ENCODE measurements at regions not wholly inside any gene's neighbourhood (a gene's known extent, or its start where the extent isn't known, plus 50 kb on each side); places are given as distances from the start of the nearest gene placed in this dataset.
A peak's percentile ranks its signal among the peaks of the same experiment; 100 is the strongest.

- Mint-ChIP-seq H3K27ac (no peak overlapping the region), H3K4me1 (ENCODE audit: low read depth in 2 of 2) (peaks cover 0 to 6% of the 10 kb centered on the region in 2 donors)
Observed at GRCh38 chr10:124292911-124293615, 125.7 kb downstream of the OAT start.

DNA sequence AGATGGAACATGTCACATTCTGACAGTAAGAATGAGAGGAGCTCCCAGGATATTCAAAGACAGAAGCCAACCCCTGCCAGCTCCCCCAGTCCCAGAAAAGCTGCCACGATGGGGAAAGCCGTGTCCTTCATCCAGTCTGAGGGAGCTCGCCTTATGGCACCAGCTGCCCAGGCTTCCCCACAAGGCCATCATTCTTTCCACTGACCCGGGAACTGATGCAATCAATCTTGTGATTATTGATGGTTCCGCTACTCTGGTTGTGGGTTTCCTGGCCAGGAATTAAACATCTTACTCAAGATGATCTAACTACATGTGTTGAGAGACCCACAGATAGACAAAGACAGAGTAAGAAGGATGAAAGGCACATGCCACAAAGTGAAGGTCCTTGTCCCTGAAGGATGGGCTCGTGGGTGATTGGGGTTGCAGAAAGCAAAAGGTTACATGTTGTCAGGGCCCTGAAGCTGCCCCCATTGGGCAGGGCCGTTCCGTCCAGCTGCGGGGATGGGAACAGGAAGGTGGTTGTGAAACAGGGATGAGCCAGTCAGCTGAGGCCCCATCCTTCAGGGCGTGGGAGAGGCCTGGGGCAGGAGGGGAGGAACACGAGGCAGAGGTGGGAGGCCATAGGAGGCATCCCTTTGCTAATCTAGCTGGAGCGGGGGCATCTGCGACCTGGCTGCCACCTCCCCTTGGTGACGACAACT is 127.6 kb downstream of the OAT start:
- no peak overlapping the region for H3K27ac Mint-ChIP-seq
- ATAC-seq (no peak), DNase-seq (ENCODE audit: low spot score) (peak; percentile 54)
- H3K4me1 Mint-ChIP-seq (ENCODE audit: low read depth in 2 of 2), result peaks cover 0 to 6% of the 10 kb centered on the region in 2 donors
- no peaks in the 10 kb centered on the region for H3K36me3 Mint-ChIP-seq
- H3K27me3 Mint-ChIP-seq, result no peaks in the 10 kb centered on the region
- no peak overlapping the region for H3K4me3 Mint-ChIP-seq
- no peaks in the 10 kb centered on the region for H3K9me3 Mint-ChIP-seq

More at GRCh38 chr10:124292911-124293615, 125.7 kb downstream of the OAT start:
- ATAC-seq (no peak), DNase-seq (ENCODE audit: low spot score) (peak; percentile 8)
- no peak overlapping the region for H3K4me3 Mint-ChIP-seq
- H3K36me3 Mint-ChIP-seq, result no peaks in the 10 kb centered on the region
- no peaks in the 10 kb centered on the region for H3K9me3 Mint-ChIP-seq
- no peaks in the 10 kb centered on the region for H3K27me3 Mint-ChIP-seq

DNA sequence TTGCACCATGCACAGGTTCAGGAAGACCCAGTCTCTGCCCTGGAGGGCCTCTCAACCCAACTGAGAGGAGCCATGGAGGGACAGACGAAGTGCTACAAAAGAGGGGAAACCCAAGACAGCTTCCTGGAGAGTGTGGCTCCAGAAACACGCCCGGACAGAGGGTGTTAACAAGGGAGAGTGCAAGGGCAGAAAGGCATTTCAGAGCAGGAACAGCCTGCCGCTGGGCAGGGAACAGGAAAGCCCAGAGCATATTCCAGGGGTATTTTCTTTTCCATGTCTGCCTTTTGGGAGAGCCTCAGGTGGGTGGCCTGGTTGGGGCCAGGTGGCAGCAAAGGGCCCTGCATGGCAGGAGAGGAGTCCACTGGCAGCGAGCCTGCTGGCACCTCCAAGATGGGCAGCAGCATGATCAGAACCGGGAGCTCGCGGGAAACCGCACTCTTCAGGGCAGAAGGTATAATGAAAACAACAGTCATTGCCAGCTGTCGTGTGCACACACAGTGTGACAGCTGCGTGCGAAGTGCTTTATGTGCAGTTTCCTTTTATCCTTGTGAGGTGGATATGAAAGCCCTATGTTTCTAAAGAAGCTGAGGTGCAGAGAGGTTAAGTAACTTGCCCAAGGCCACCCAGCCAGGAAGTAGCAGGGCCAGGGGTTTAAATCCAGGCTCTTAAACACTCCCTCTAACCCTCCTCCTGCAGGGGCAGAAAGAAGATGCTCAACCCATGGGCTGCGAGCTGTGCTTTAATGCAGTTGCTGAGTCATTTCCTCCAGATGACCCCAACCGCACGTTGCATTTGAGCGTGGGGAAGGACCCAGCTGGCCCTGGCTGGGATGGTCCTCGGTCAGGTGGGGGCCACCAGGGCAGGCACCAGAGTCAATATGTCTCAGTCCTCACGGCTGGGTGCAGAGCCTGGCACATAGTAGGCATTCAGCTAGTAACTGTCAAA is 128.6 kb downstream of the OAT start:
- Mint-ChIP-seq H3K4me3 (no peak overlapping the region), H3K36me3 (no peaks in the 10 kb centered on the region), H3K9me3 (no peaks in the 10 kb centered on the region), H3K27ac (no peak overlapping the region), H3K27me3 (no peaks in the 10 kb centered on the region), H3K4me1 (ENCODE audit: low read depth in 2 of 2) (peaks cover 0 to 6% of the 10 kb centered on the region in 2 donors)
- peak; percentile 53 to 55 for ATAC-seq
- peak; percentile 59 for DNase-seq (ENCODE audit: low spot score)

GRCh38 chr10:124288928-124289850 is 129.5 kb downstream of the OAT start:
- peaks cover 0 to 6% of the 10 kb centered on the region in 2 donors for H3K4me1 Mint-ChIP-seq (ENCODE audit: low read depth in 2 of 2)
- H3K4me3 Mint-ChIP-seq, result no peak overlapping the region
- no peaks in the 10 kb centered on the region for H3K9me3 Mint-ChIP-seq
- no peak for ATAC-seq
- no peak for DNase-seq (ENCODE audit: low spot score)
- no peaks in the 10 kb centered on the region for H3K27me3 Mint-ChIP-seq
- H3K27ac Mint-ChIP-seq, result no peak overlapping the region
- no peaks in the 10 kb centered on the region for H3K36me3 Mint-ChIP-seq

DNA sequence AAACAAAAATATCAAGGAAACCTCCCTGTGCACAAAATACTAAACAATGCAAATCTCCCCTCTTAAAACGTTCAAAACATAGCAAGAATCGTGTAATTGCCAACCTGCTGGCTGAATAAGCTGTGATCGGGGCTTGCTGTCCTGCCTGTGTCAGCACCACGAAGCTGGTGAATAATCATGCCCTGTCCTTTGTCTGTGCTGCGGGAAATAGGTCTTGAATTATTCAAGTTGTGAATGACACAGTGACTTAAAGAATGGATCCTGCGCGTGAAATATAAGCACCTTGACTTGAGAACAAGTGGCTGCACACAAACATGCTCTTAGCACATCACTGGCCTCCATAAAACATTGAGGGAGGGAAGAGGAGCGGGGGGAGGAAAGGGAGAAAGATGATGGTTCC is 130.2 kb downstream of the OAT start:
- Mint-ChIP-seq H3K27ac (no peak overlapping the region), H3K36me3 (no peaks in the 10 kb centered on the region), H3K27me3 (no peaks in the 10 kb centered on the region), H3K4me3 (no peak overlapping the region), H3K4me1 (ENCODE audit: low read depth in 2 of 2) (peaks cover 0 to 6% of the 10 kb centered on the region in 2 donors), H3K9me3 (no peaks in the 10 kb centered on the region)
- ATAC-seq, result no peak
- no peak for DNase-seq (ENCODE audit: low spot score)

DNA sequence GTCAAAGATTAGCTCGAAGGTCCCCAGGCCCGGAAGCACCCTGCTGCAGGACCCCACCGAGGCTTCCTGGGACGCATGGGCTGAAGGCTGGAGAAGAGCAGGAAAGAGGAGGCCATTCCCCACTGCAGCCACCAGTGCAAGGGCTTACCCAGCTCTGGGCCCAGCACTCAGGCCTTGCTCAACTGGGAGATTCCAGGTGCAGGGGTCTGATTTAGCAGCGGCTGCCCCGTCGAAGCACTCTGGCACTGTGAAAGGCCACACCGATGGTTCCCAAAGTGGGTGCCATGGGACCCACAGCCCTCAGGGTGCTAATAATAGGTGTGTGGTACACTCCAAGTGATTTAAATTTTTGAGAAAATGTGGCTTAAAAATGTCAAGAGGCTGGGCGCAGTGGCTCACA is 130.9 kb downstream of the OAT start:
- no peaks in the 10 kb centered on the region for H3K36me3 Mint-ChIP-seq
- no peak overlapping the region for H3K4me3 Mint-ChIP-seq
- peaks cover 0 to 6% of the 10 kb centered on the region in 2 donors for H3K4me1 Mint-ChIP-seq (ENCODE audit: low read depth in 2 of 2)
- no peak overlapping the region for H3K27ac Mint-ChIP-seq
- no peaks in the 10 kb centered on the region for H3K9me3 Mint-ChIP-seq
- no peaks in the 10 kb centered on the region for H3K27me3 Mint-ChIP-seq
- ATAC-seq (no peak), DNase-seq (ENCODE audit: low spot score) (no peak)

GRCh38 chr10:124287071-124287685 is 131.5 kb downstream of the OAT start:
- no peaks in the 10 kb centered on the region for H3K27me3 Mint-ChIP-seq
- DNase-seq (ENCODE audit: low spot score) (no peak), ATAC-seq (no peak)
- no peaks in the 10 kb centered on the region for H3K36me3 Mint-ChIP-seq
- H3K4me1 Mint-ChIP-seq (ENCODE audit: low read depth in 2 of 2), result peaks cover 0 to 6% of the 10 kb centered on the region in 2 donors
- no peak overlapping the region for H3K27ac Mint-ChIP-seq
- no peaks in the 10 kb centered on the region for H3K9me3 Mint-ChIP-seq
- H3K4me3 Mint-ChIP-seq, result no peak overlapping the region

DNA sequence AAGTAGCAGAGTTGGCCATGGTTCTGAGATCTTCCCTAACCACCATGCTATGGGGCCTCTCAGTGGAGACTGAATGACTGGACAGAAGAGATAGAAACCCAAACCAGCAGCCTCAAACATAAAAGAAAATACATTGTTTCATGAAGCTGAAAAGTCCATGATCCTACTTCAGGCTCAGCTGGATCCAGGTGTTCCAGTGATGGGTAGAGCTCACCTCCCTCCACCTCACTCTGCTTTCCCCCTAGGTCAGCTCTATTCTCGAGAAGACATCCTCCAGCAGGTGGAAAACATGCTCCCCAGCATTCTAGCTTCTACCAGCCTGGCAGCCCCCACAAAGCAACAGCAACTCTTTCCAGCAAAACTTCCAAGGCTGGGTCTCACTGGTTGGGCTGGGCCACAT is 132.1 kb downstream of the OAT start:
- Mint-ChIP-seq H3K9me3 (no peaks in the 10 kb centered on the region), H3K4me1 (ENCODE audit: low read depth in 2 of 2) (peaks cover 0 to 6% of the 10 kb centered on the region in 2 donors), H3K36me3 (no peaks in the 10 kb centered on the region), H3K27ac (no peak overlapping the region), H3K27me3 (no peaks in the 10 kb centered on the region), H3K4me3 (no peak overlapping the region)
- DNase-seq (ENCODE audit: low spot score) (no peak), ATAC-seq (no peak)

DNA sequence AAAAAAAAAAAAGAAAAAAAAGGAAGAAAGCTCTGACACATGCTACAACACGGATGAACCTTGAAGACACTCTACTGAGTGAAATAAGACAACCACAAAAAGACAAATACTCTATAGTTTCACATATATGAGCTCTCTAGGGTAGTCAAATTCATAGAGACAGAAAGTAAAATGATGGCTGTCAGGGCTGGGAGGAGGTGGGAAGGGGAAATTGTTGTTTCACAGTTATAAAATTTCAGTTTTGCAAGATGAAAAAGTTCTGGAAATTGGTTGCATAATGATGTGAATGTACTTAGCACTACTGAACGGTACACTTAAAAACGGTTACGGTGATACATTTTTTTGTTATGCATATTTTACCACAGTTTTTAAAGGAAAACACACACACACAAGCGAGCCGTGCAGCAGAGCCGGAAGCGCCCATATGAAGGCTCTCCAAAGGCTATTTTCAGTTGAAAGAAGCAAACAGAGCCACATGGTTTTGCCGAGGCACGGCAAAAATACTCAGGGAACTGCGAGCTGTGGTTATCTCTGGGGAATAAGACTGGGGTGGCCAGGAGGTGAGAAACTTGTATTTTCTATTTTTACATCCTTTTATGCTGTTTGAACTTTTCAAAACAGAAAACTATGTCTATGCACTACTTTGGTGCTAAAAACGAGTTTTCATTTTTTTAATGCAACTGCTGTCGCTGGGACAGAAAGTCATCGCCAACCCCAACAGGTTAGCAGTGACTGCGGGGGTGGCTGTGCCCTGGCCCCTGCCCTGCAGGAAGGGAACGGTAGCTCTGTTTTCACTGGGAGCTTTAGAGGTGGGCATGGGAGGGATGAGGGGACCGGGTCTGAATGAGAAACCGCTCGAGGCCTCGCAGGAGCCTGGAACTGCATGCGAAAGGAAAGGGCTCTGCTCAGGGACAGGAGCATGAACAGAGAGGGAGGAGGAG is 132.9 kb downstream of the OAT start:
- no peak overlapping the region for H3K27ac Mint-ChIP-seq
- ATAC-seq, result no peak
- peaks cover 0 to 3% of the 10 kb centered on the region in 2 donors for H3K4me1 Mint-ChIP-seq (ENCODE audit: low read depth in 2 of 2)
- no peaks in the 10 kb centered on the region for H3K27me3 Mint-ChIP-seq
- H3K9me3 Mint-ChIP-seq, result no peaks in the 10 kb centered on the region
- no peaks in the 10 kb centered on the region for H3K36me3 Mint-ChIP-seq
- DNase-seq (ENCODE audit: low spot score), result no peak
- H3K4me3 Mint-ChIP-seq, result no peak overlapping the region

DNA sequence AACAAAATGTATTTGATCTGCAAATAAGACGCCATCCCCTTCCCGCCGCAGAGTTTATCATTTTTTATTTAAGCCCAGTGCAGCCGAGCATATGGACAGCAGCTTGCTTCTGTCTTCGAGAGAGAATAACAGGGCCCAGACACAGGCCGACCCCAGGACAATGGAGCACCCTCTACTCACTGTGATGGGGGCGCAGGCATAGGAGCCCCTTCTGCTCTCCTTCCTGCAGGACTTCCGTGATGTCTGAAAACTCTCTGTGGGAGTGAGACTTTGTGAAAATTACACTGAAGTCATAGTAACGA is 134.8 kb downstream of the OAT start:
- DNase-seq (ENCODE audit: low spot score), result no peak
- H3K27me3 Mint-ChIP-seq, result no peaks in the 10 kb centered on the region
- no peak for ATAC-seq
- H3K4me1 Mint-ChIP-seq (ENCODE audit: low read depth in 2 of 2), result no peaks in the 10 kb centered on the region
- no peaks in the 10 kb centered on the region for H3K36me3 Mint-ChIP-seq
- no peak overlapping the region for H3K27ac Mint-ChIP-seq
- no peak overlapping the region for H3K4me3 Mint-ChIP-seq
- no peaks in the 10 kb centered on the region for H3K9me3 Mint-ChIP-seq

DNA sequence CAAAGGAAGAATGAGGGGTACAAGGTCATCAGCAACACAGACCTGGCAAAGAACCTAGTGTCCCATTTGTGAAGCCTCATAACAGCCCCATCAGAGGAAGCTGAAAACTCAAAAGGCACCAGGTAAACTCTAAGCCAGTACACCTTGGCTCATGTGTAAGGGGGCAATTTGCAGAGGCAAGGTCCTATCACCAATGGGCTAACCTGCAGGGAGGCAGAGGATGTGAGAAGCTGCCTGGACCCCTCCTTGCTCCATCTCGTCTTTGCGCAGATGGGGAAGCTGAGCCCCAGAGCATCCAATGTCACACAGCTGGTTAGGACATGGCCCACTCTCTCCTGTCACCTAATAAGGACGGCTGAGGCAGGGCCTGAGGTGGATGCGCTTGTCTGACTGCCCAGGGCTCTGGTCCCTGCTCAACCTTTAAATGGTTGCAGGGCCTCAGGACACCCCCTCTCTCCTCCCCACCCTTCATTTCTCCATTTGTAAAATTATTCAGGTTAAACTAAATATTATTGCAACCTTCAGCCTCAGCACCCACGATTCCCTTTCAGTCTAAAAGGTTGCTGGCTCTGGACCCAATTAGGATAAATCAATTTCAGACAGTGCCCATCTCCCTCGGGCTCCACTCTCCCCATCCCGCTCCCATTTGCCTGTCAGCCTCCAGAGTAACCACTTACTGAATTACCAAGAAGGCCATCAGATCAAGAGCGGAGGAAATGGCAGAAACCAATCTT is 135.3 kb downstream of the OAT start:
- Mint-ChIP-seq H3K4me3 (no peak overlapping the region), H3K27me3 (peaks cover 0 to 4% of the 10 kb centered on the region in 2 donors)

More for the DNA sequence above, 135.3 kb downstream of the OAT start:
- Mint-ChIP-seq H3K36me3 (no peaks in the 10 kb centered on the region), H3K27ac (no peak overlapping the region), H3K9me3 (no peaks in the 10 kb centered on the region), H3K4me1 (ENCODE audit: low read depth in 2 of 2) (no peaks in the 10 kb centered on the region)
- no peak for DNase-seq (ENCODE audit: low spot score)
- no peak for ATAC-seq
